Kidney glomerular epithelial cell (primary cell): ENCODE measurements at regions not wholly inside any gene's neighbourhood (a gene's known extent, or its start where the extent isn't known, plus 50 kb on each side); places are given as distances from the start of the nearest gene placed in this dataset.

ENCODE experiments used
- DNase-seq: peaks from one replicate; lab custom pipeline; 2025; lab: John Stamatoyannopoulos, UW

GRCh38 chr19:29323440-29324290 lies 110.7 kb upstream of the UQCRFS1 start:
- DNase-seq = no peak

- no peak for DNase-seq
Observed at GRCh38 chr19:29324291-29324680, 111.3 kb upstream of the UQCRFS1 start.

GRCh38 chr19:29324717-29325116 lies 111.8 kb upstream of the UQCRFS1 start:
- DNase-seq = no peak

GRCh38 chr19:29325241-29325975 lies 112.5 kb upstream of the UQCRFS1 start:
- no peak for DNase-seq

- no peak for DNase-seq
Observed at GRCh38 chr19:29326351-29326750, 113.4 kb upstream of the UQCRFS1 start.

- no peak for DNase-seq
Observed at GRCh38 chr19:29326849-29327840, 114.2 kb upstream of the UQCRFS1 start.

- DNase-seq = no peak
Observed at GRCh38 chr19:29328586-29328985, 115.6 kb upstream of the UQCRFS1 start.

GRCh38 chr19:29329460-29330134 lies 116.6 kb upstream of the UQCRFS1 start:
- DNase-seq = no peak

GRCh38 chr19:29336425-29336824 lies 123.5 kb upstream of the UQCRFS1 start:
- DNase-seq = no peak

- DNase-seq = no peak
Observed at GRCh38 chr19:29337029-29337428, 124.1 kb upstream of the UQCRFS1 start.

GRCh38 chr19:29338480-29338879 lies 125.5 kb upstream of the UQCRFS1 start:
- DNase-seq = no peak

- DNase-seq = no peak
Observed at GRCh38 chr19:29342721-29343120, 129.8 kb upstream of the UQCRFS1 start.

GRCh38 chr19:29364224-29364726 lies 151.3 kb upstream of the UQCRFS1 start:
- DNase-seq = no peak

- no peak for DNase-seq
Observed at GRCh38 chr19:29364999-29365398, 152.0 kb upstream of the UQCRFS1 start.

GRCh38 chr19:29365836-29366417 lies 153.0 kb upstream of the UQCRFS1 start:
- DNase-seq = no peak

- DNase-seq = no peak
Observed at GRCh38 chr19:29366757-29367156, 153.8 kb upstream of the UQCRFS1 start.

- DNase-seq = no peak
Observed at GRCh38 chr19:29367791-29368222, 154.9 kb upstream of the UQCRFS1 start.

GRCh38 chr19:29370276-29370675 lies 155.5 kb upstream of the VSTM2B start:
- DNase-seq = no peak

- no peak for DNase-seq
Observed at GRCh38 chr19:29371251-29372090, 154.3 kb upstream of the VSTM2B start.

GRCh38 chr19:29372091-29372415 lies 153.7 kb upstream of the VSTM2B start:
- no peak for DNase-seq
